ENCODE measurements at regions not wholly inside any gene's neighbourhood (a gene's known extent, or its start where the extent isn't known, plus 50 kb on each side); places are given as distances from the start of the nearest gene placed in this dataset.

GRCh38 chr17:13272296-13272695 is 254.5 kb upstream of the ELAC2 start:
- no peak for TF ChIP-seq CTCF (conservative IDR thresholded peaks at IDR 0.05; ENCODE audit: low read depth, low read length)
- no peak for TF ChIP-seq EZH2phosphoT487 (IDR thresholded peaks at IDR 0.05; ENCODE audit: borderline replicate concordance, low read length)
- TF ChIP-seq EZH2 (IDR thresholded peaks at IDR 0.05; ENCODE audit: low read length, unreplicated experiment), result no peak
